ENCODE measurements at regions not wholly inside any gene's neighbourhood (a gene's known extent, or its start where the extent isn't known, plus 50 kb on each side); places are given as distances from the start of the nearest gene placed in this dataset.

- no peak for DNase-seq
These were observed 88.8 kb upstream of the PLEKHG7 start for GRCh38 chr12:92614001-92614400.

- peak; percentile 20 for DNase-seq
These were observed 90.2 kb upstream of the PLEKHG7 start for GRCh38 chr12:92612611-92613010.

GRCh38 chr12:92608151-92609091, 94.4 kb upstream of the PLEKHG7 start:
- peak; percentile 10 for DNase-seq

GRCh38 chr12:92606956-92607355, 95.8 kb upstream of the PLEKHG7 start:
- DNase-seq, result no peak

GRCh38 chr12:92605621-92606170, 97.1 kb upstream of the PLEKHG7 start:
- DNase-seq, result no peak

- DNase-seq, result no peak
These were observed 98.0 kb upstream of the PLEKHG7 start for GRCh38 chr12:92604786-92605185.

- DNase-seq, result no peak
These were observed 98.9 kb upstream of the PLEKHG7 start for GRCh38 chr12:92603741-92604432.

GRCh38 chr12:92602930-92603623, 99.7 kb upstream of the PLEKHG7 start:
- DNase-seq, result no peak

GRCh38 chr12:92602476-92602875, 100.3 kb upstream of the PLEKHG7 start:
- no peak for DNase-seq

GRCh38 chr12:92601680-92602079, 101.1 kb upstream of the PLEKHG7 start:
- no peak for DNase-seq

- DNase-seq, result no peak
These were observed 101.6 kb upstream of the PLEKHG7 start for GRCh38 chr12:92601176-92601575.

GRCh38 chr12:92600052-92600451, 102.7 kb upstream of the PLEKHG7 start:
- no peak for DNase-seq

GRCh38 chr12:92597997-92598396, 104.8 kb upstream of the PLEKHG7 start:
- no peak for DNase-seq

GRCh38 chr12:92597118-92597517, 105.7 kb upstream of the PLEKHG7 start:
- no peak for DNase-seq

GRCh38 chr12:92596383-92596782, 106.4 kb upstream of the PLEKHG7 start:
- DNase-seq, result no peak

GRCh38 chr12:92595663-92596062, 107.1 kb upstream of the PLEKHG7 start:
- no peak for DNase-seq

- DNase-seq, result peak; percentile 89
These were observed 108.9 kb upstream of the PLEKHG7 start for GRCh38 chr12:92593734-92594402.

GRCh38 chr12:92585115-92585727, 117.6 kb upstream of the PLEKHG7 start:
- no peak for DNase-seq

GRCh38 chr12:92583910-92584309, 118.9 kb upstream of the PLEKHG7 start:
- DNase-seq, result no peak

GRCh38 chr12:92582893-92583292, 119.9 kb upstream of the PLEKHG7 start:
- no peak for DNase-seq

- no peak for DNase-seq
These were observed 120.3 kb upstream of the PLEKHG7 start for GRCh38 chr12:92582475-92582874.

GRCh38 chr12:92581604-92582003, 121.2 kb upstream of the PLEKHG7 start:
- no peak for DNase-seq

All from activated CD4-positive, alpha-beta T cell treated with anti-CD3 and anti-CD28 coated beads, Interleukin-2, amount 50 U/mL, for 16 hours (primary cell).